HepG2 (cell line): ENCODE measurements at regions not wholly inside any gene's neighbourhood (a gene's known extent, or its start where the extent isn't known, plus 50 kb on each side); places are given as distances from the start of the nearest gene placed in this dataset.

Experiments used
- ATAC-seq: fragments of 200-7000 bp; cut with Tn5 transposase; 3 replicates; pipeline ENCODE4 v1.9.1; 2020; ENCODE audit warnings: mild to moderate bottlenecking, moderate library complexity
- BruUV-seq: library from RNA; stranded (reverse); fragments of 400-500 nt; replicated peaks from 2 replicates; lab custom pipeline; 2021; lab: Mats Ljungman, UMichigan
- CTCF ChIA-PET: fragments of 300-600 bp; formaldehyde crosslinking; extraction: SDS; loops from one replicate; lab custom pipeline; 2021; ENCODE audit warnings: low total read pairs, inconsistent platforms, low intra/inter-chr PET ratio; lab: Yijun Ruan, JAX
- POLR2A ChIA-PET: fragments of 350-600 bp; sonication (Branson Sonifier 250); formaldehyde crosslinking; loops from one replicate; lab custom pipeline; 2020; ENCODE audit warnings: antibody characterized with exemption, inconsistent platforms; lab: Yijun Ruan, JAX
- DNase-seq: peaks from one replicate; pipeline ENCODE4 v3.0.0-alpha.2; 2015; ENCODE audit warnings: low spot score
- FAIRE-seq: peaks from 3 replicates; lab custom pipeline; 2011; peaks lifted over from hg19 to GRCh38; lab: Jason Lieb, UNC
- H2AFZ ChIP-seq: one replicate; pipeline ENCODE4 v1.6.1; 2011; ENCODE audit warnings: low read length, inconsistent platforms
- H3K27ac ChIP-seq: fragments of 300-600 bp; 3 replicates; pipeline ENCODE4 v1.8.0; 2011; ENCODE audit warnings: mixed run types, mild to moderate bottlenecking, mixed read lengths, low read length, inconsistent platforms; ENCODE audit not compliant: insufficient read depth; ENCODE audit errors: extremely low read length
- H3K27me3 ChIP-seq, 2 experiments: fragments of 200-600 bp in 1 of 2; 2 replicates in 1 of 2; 3 replicates in 1 of 2; pipeline versions ENCODE4 v1.6.0 to v1.8.0; 2011; ENCODE audit warnings: low read length in 2 of 2, mild to moderate bottlenecking in 2 of 2, moderate library complexity in 2 of 2, inconsistent platforms in 1 of 2; ENCODE audit not compliant: insufficient read depth in 2 of 2, control insufficient read depth in 1 of 2
- H3K36me3 ChIP-seq, 2 experiments: fragments of 200-600 bp in 1 of 2; replicated peaks in 1 of 2; 2 replicates in 1 of 2; 3 replicates in 1 of 2; pipeline versions ENCODE4 v1.5.1 to v1.8.0; 2011; ENCODE audit warnings: low read length in 2 of 2, inconsistent platforms in 1 of 2; ENCODE audit not compliant: insufficient read depth in 2 of 2, control insufficient read depth in 1 of 2
- H3K4me1 ChIP-seq: 2 replicates; pipeline ENCODE4 v1.5.1; 2012; ENCODE audit warnings: low read length, inconsistent platforms; ENCODE audit not compliant: insufficient read depth
- H3K4me2 ChIP-seq: 2 replicates; pipeline ENCODE4 v1.6.0; 2011; ENCODE audit warnings: low read depth, low read length, inconsistent platforms
- H3K4me3 ChIP-seq, 3 experiments: fragments of 200-600 bp in 1 of 3; sonication (generic), shearing (Covaris generic) in 1 of 3; replicated peaks in 1 of 3; 2 replicates each; pipeline ENCODE4 v1.5.1; 2011 to 2016; ENCODE audit warnings: low read length in 3 of 3, inconsistent platforms in 2 of 3, low read depth in 2 of 3, mild to moderate bottlenecking in 2 of 3, control low read depth in 1 of 3, mixed read lengths in 1 of 3; ENCODE audit not compliant: insufficient read depth in 1 of 3
- H3K79me2 ChIP-seq: one replicate; pipeline ENCODE4 v1.6.1; 2011; ENCODE audit warnings: low read length, inconsistent platforms; ENCODE audit not compliant: insufficient read depth
- H3K9ac ChIP-seq: 2 replicates; pipeline ENCODE4 v1.6.0; 2011; ENCODE audit warnings: mild to moderate bottlenecking, low read depth, low read length, inconsistent platforms; ENCODE audit not compliant: insufficient read depth
- H3K9me3 ChIP-seq: 2 replicates; pipeline ENCODE4 v1.5.1; 2012; ENCODE audit warnings: mild to moderate bottlenecking, low read length
- H4K20me1 ChIP-seq: 2 replicates; pipeline ENCODE4 v1.6.0; 2011; ENCODE audit warnings: inconsistent platforms, mild to moderate bottlenecking, low read length, moderate library complexity; ENCODE audit not compliant: insufficient read depth
- AHR ChIP-seq: IDR thresholded peaks from 2 replicates; pipeline ENCODE4 v1.6.1; 2018; ENCODE audit warnings: missing genetic modification reagents, missing compliant biosample characterization
- ELF4 ChIP-seq: sonication (generic); formaldehyde crosslinking; IDR thresholded peaks from 2 replicates; pipeline ENCODE4 v1.5.0; 2020; ENCODE audit warnings: missing genetic modification reagents, mild to moderate bottlenecking, moderate library complexity, borderline replicate concordance
- FOXA3 ChIP-seq: IDR thresholded peaks from 2 replicates; pipeline ENCODE4 v1.6.1; 2016; ENCODE audit warnings: missing genetic modification reagents, missing compliant biosample characterization
- HCFC1 ChIP-seq: fragments of 150-350 bp; IDR thresholded peaks from 2 replicates; pipeline ENCODE4 v1.6.1; 2014; ENCODE audit warnings: low read depth, low read length
- NCOA5 ChIP-seq: sonication (generic); formaldehyde crosslinking; IDR thresholded peaks from 2 replicates; pipeline ENCODE4 v1.4.0; 2020; ENCODE audit warnings: missing genetic modification reagents
- PCBP2 ChIP-seq: fragments of 200-400 bp; formaldehyde crosslinking; optimal IDR thresholded peaks from 2 replicates; pipeline ENCODE3; 2018; ENCODE audit warnings: low read length, low read depth; ENCODE audit not compliant: poor library complexity, severe bottlenecking
- TARDBP ChIP-seq: sonication (generic); formaldehyde crosslinking; IDR thresholded peaks from 2 replicates; pipeline ENCODE4 v1.8.0; 2022; ENCODE audit warnings: mild to moderate bottlenecking, missing genetic modification reagents
- ZNF562 ChIP-seq: sonication (generic); formaldehyde crosslinking; IDR thresholded peaks from 2 replicates; pipeline ENCODE4 v1.8.0; 2022; ENCODE audit warnings: missing genetic modification reagents, borderline replicate concordance
- WGBS: methylation state at CpG from one replicate; pipeline ENCODE4 v1.1.6; 2017; ENCODE audit warnings: low lambda C conversion rate; 5-methylcytosine and 5-hydroxymethylcytosine counted together
- in situ Hi-C: cut with HindIII; loops from 2 replicates; pipeline ENCODE4 v1.10.0; 2017; ENCODE audit warnings: low pct_unique_long_range_greater_than_20kb; ENCODE audit not compliant: extremely low pct_ligation_motif_present
- intact Hi-C: fragments of 100-400 bp; cut with micrococcal nuclease; formaldehyde crosslinking; loops from one replicate; pipeline ENCODE4 v1.10.0; 2022; ENCODE audit not compliant: unreplicated experiment
- TF ChIP-seq, protein P1 (sequence below): sonication (generic); formaldehyde crosslinking; IDR thresholded peaks from one replicate; pipeline ENCODE4 v1.5.1; 2020; ENCODE audit warnings: mild to moderate bottlenecking, missing genetic modification reagents; ENCODE audit errors: not compliant biosample characterization
- TF ChIP-seq, protein P2 (sequence below): sonication (generic); formaldehyde crosslinking; IDR thresholded peaks from 2 replicates; pipeline ENCODE4 v1.5.0; 2020; ENCODE audit warnings: missing genetic modification reagents, mild to moderate bottlenecking, borderline replicate concordance

DNA sequence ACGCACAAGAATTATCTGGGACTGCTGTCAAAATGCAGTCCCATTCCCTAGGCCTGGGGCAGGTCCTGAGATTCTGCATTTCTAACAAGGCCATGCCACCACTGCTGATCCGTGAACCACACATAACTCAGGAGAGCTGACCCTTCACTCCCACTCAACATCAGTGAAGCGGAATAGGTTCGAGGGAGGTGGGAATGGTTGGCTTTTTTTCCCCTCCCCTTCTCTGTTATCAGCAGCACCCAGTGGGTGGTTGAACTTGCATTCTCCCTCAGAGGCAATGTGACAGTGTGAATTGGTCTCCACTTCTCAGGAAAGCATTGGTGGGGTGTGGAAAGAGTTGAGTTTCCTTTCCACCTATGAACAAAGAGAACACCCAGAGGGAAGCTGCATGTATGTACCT, 344.3 kb downstream of the GADD45G start:
- no peaks in the 10 kb centered on the region for H4K20me1 ChIP-seq
- intact Hi-C loops = no loop called here

DNA sequence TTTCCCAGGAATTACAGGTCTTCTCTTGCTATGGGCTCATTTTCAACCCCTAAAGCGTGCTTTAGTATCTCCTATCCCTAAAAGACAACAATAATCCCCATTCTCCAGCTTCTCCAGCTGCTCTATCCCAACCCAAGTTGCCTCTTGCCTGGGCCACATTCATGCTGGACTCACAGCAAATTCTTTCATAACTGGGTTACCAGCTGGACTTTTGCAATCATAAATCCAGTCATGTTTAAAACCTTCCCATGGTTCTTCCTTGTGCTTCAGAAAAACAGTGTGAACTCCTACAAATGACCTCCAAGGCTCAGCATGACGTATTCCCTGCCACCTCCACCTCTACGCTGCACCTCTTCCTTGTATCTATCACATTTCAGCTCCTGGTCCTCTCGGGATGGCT, 346.9 kb downstream of the GADD45G start:
- no peaks in the 10 kb centered on the region for H3K9me3 ChIP-seq
- CTCF ChIA-PET = no interaction called here
- 2% methylated on average over 4 of the region's 4 CpGs for whole genome bisulfite sequencing
- H3K36me3 ChIP-seq = no peaks in the 10 kb centered on the region
- BruUV-seq = no TSS peak
- no peaks in the 10 kb centered on the region for H4K20me1 ChIP-seq
- FAIRE-seq = no peak
- ATAC-seq = no peak
- intact Hi-C loops = no loop called here
- no peaks in the 10 kb centered on the region for H3K79me2 ChIP-seq
- no peak overlapping the region for H3K9ac ChIP-seq
- DNase-seq = no peak
- H3K4me2 ChIP-seq = no peak overlapping the region
- in situ Hi-C loops = no loop called here
- no peak overlapping the region for H2AFZ ChIP-seq
- H3K4me1 ChIP-seq = no peaks in the 10 kb centered on the region
- H3K4me3 ChIP-seq = no peak overlapping the region
- POLR2A ChIA-PET = no interaction called here
- TF ChIP-seq, protein P1, sequence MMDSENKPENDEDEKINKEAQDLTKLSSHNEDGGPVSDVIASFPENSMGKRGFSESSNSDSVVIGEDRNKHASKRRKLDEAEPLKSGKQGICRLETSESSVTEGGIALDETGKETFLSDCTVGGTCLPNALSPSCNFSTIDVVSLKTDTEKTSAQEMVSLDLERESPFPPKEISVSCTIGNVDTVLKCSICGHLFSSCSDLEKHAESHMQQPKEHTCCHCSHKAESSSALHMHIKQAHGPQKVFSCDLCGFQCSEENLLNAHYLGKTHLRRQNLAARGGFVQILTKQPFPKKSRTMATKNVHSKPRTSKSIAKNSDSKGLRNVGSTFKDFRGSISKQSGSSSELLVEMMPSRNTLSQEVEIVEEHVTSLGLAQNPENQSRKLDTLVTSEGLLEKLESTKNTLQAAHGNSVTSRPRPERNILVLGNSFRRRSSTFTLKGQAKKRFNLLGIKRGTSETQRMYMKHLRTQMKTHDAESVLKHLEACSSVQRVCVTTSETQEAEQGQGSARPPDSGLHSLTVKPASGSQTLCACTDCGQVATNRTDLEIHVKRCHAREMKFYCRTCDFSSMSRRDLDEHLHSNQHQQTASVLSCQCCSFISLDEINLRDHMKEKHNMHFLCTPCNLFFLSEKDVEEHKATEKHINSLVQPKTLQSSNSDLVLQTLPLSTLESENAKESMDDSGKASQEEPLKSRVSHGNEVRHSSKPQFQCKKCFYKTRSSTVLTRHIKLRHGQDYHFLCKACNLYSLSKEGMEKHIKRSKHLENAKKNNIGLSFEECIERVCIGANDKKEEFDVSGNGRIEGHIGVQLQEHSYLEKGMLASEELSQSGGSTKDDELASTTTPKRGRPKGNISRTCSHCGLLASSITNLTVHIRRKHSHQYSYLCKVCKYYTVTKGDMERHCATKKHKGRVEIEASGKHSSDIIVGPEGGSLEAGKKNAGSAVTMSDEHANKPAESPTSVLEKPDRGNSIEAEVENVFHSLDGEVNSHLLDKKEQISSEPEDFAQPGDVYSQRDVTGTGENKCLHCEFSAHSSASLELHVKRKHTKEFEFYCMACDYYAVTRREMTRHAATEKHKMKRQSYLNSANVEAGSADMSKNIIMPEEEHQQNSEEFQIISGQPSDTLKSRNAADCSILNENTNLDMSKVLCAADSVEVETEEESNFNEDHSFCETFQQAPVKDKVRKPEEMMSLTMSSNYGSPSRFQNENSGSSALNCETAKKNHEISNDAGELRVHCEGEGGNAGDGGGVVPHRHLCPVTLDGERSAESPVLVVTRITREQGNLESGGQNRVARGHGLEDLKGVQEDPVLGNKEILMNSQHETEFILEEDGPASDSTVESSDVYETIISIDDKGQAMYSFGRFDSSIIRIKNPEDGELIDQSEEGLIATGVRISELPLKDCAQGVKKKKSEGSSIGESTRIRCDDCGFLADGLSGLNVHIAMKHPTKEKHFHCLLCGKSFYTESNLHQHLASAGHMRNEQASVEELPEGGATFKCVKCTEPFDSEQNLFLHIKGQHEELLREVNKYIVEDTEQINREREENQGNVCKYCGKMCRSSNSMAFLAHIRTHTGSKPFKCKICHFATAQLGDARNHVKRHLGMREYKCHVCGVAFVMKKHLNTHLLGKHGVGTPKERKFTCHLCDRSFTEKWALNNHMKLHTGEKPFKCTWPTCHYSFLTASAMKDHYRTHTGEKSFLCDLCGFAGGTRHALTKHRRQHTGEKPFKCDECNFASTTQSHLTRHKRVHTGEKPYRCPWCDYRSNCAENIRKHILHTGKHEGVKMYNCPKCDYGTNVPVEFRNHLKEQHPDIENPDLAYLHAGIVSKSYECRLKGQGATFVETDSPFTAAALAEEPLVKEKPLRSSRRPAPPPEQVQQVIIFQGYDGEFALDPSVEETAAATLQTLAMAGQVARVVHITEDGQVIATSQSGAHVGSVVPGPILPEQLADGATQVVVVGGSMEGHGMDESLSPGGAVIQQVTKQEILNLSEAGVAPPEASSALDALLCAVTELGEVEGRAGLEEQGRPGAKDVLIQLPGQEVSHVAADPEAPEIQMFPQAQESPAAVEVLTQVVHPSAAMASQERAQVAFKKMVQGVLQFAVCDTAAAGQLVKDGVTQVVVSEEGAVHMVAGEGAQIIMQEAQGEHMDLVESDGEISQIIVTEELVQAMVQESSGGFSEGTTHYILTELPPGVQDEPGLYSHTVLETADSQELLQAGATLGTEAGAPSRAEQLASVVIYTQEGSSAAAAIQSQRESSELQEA (CRISPR knock-in tag) = no peak
- no peak for TF ChIP-seq FOXA3
- TF ChIP-seq, protein P2, sequence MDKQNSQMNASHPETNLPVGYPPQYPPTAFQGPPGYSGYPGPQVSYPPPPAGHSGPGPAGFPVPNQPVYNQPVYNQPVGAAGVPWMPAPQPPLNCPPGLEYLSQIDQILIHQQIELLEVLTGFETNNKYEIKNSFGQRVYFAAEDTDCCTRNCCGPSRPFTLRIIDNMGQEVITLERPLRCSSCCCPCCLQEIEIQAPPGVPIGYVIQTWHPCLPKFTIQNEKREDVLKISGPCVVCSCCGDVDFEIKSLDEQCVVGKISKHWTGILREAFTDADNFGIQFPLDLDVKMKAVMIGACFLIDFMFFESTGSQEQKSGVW (CRISPR knock-in tag) = no peak
- TF ChIP-seq, all 625 proteins: peak for 0
- no peaks in the 10 kb centered on the region for H3K27me3 ChIP-seq
- H3K27ac ChIP-seq = no peak overlapping the region

More for the DNA sequence above, 344.3 kb downstream of the GADD45G start:
- no peaks in the 10 kb centered on the region for H3K79me2 ChIP-seq
- POLR2A ChIA-PET = no interaction called here
- no peaks in the 10 kb centered on the region for H3K4me1 ChIP-seq
- TF ChIP-seq HCFC1 = no peak
- TF ChIP-seq PCBP2 = no peak
- TF ChIP-seq ZNF562 (CRISPR knock-in tag) = no peak
- TF ChIP-seq ELF4 = no peak
- TF ChIP-seq AHR (CRISPR knock-in tag) = no peak
- TF ChIP-seq TARDBP (CRISPR knock-in tag) = no peak
- no peak for TF ChIP-seq NCOA5 (CRISPR knock-in tag)
- TF ChIP-seq, all 625 proteins: peak for 0
- Histone ChIP-seq H3K27ac (no peak overlapping the region), H3K27me3 (no peaks in the 10 kb centered on the region), H3K4me3 (no peak overlapping the region), H3K36me3 (no peaks in the 10 kb centered on the region), H3K9ac (no peak overlapping the region), H2AFZ (no peak overlapping the region), H3K4me2 (no peak overlapping the region), H3K9me3 (no peaks in the 10 kb centered on the region)
- in situ Hi-C loops = no loop called here
- CTCF ChIA-PET = no interaction called here
- FAIRE-seq (no peak), DNase-seq (no peak), ATAC-seq (no peak)
- BruUV-seq = no TSS peak
- 20% methylated on average over 4 of the region's 4 CpGs for WGBS
